RWPE1 (cell line): ENCODE measurements at regions not wholly inside any gene's neighbourhood (a gene's known extent, or its start where the extent isn't known, plus 50 kb on each side); places are given as distances from the start of the nearest gene placed in this dataset.

Experiments
- CTCF ChIA-PET: fragments of 350-600 bp; sonication (Branson Sonifier 250); formaldehyde crosslinking; extraction: SDS; loops from one replicate; lab custom pipeline; 2021; lab: Yijun Ruan, JAX
- POLR2A ChIA-PET: fragments of 400-600 bp; formaldehyde crosslinking; extraction: SDS; loops from one replicate; lab custom pipeline; 2020; ENCODE audit warnings: antibody characterized with exemption; ENCODE audit not compliant: low non-redundant PET; lab: Yijun Ruan, JAX
- DNase-seq: peaks from one replicate; pipeline ENCODE4 v3.0.0; 2012; ENCODE audit warnings: low spot score
- H3K27ac ChIP-seq: fragments of 450-650 bp; 2 replicates; pipeline ENCODE4 v1.5.1; 2017
- CTCF ChIP-seq: fragments of 450-650 bp; conservative IDR thresholded peaks from 2 replicates; pipeline ENCODE4 v1.5.1; 2017; ENCODE audit warnings: low read depth, mild to moderate bottlenecking

GRCh38 chr6:148263961-148264360 is 78.7 kb upstream of the SASH1 start:
- TF ChIP-seq CTCF = no peak
- no peak for DNase-seq
- CTCF ChIA-PET = interaction anchor here (0.6 to 0.9 kb wide), 5 partner anchors 13 to 812 kb away, joined by 3 to 4 read pairs (median 3); no protein-coding TSS in a partner anchor
- POLR2A ChIA-PET = no interaction called here
- H3K27ac ChIP-seq = no peak overlapping the region

GRCh38 chr6:148265054-148265453 is 77.6 kb upstream of the SASH1 start:
- ChIA-PET CTCF (interaction anchor here (0.5 to 0.8 kb wide), 4 partner anchors 88 to 605 kb away, joined by 3 to 4 read pairs (median 3); no protein-coding TSS in a partner anchor), POLR2A (no interaction called here)
- no peak for DNase-seq
- H3K27ac ChIP-seq = no peak overlapping the region
- no peak for TF ChIP-seq CTCF

GRCh38 chr6:148269386-148269785 is 73.3 kb upstream of the SASH1 start:
- H3K27ac ChIP-seq = no peak overlapping the region
- ChIA-PET CTCF (no interaction called here), POLR2A (no interaction called here)
- DNase-seq = no peak
- no peak for TF ChIP-seq CTCF

GRCh38 chr6:148271711-148272439 is 70.8 kb upstream of the SASH1 start:
- H3K27ac ChIP-seq = no peak overlapping the region
- TF ChIP-seq CTCF = no peak
- POLR2A ChIA-PET = no interaction called here
- CTCF ChIA-PET = no interaction called here
- no peak for DNase-seq

- no peak for TF ChIP-seq CTCF
- CTCF ChIA-PET = no interaction called here
- no peak overlapping the region for H3K27ac ChIP-seq
- POLR2A ChIA-PET = no interaction called here
- DNase-seq = no peak
Observed at GRCh38 chr6:148272597-148272996, 70.0 kb upstream of the SASH1 start.

GRCh38 chr6:148273962-148274752 is 68.5 kb upstream of the SASH1 start:
- no peak overlapping the region for H3K27ac ChIP-seq

More at GRCh38 chr6:148273962-148274752, 68.5 kb upstream of the SASH1 start:
- ChIA-PET CTCF (no interaction called here), POLR2A (no interaction called here)
- DNase-seq = no peak
- TF ChIP-seq CTCF = no peak
